PC-9 (cell line): ENCODE measurements at regions not wholly inside any gene's neighbourhood (a gene's known extent, or its start where the extent isn't known, plus 50 kb on each side); places are given as distances from the start of the nearest gene placed in this dataset.

ENCODE experiments used
- BruUV-seq: library from RNA; stranded (reverse); fragments of 400-500 nt; replicated peaks from 2 replicates; lab custom pipeline; 2021; lab: Mats Ljungman, UMichigan
- CTCF ChIA-PET: fragments of 300-600 bp; sonication (Branson Sonifier 250); formaldehyde crosslinking; loops from one replicate; lab custom pipeline; 2022; ENCODE audit warnings: antibody characterized with exemption; lab: Charles Lee
- POLR2A ChIA-PET: fragments of 300-600 bp; sonication (Branson Sonifier 250); formaldehyde crosslinking; loops from one replicate; lab custom pipeline; 2022; ENCODE audit warnings: antibody characterized with exemption; ENCODE audit not compliant: unreplicated experiment; lab: Charles Lee
- DNase-seq, 2 experiments: peaks; one replicate each; pipeline versions ENCODE4 v3.0.0 to v3.0.0-alpha.2; 2015 to 2022; ENCODE audit warnings: mixed read lengths in 1 of 2
- H2AFZ ChIP-seq: fragments of 200-600 bp; sonication (generic); 2 replicates; pipeline ENCODE4 v1.8.1; 2017; ENCODE audit warnings: antibody characterized with exemption
- H3F3A ChIP-seq: fragments of 200-600 bp; sonication (generic); 2 replicates; pipeline ENCODE4 v1.8.1; 2017; ENCODE audit warnings: antibody characterized with exemption, mild to moderate bottlenecking, low read depth; ENCODE audit not compliant: insufficient read depth
- H3K27ac ChIP-seq: fragments of 200-600 bp; sonication (generic); 2 replicates; pipeline ENCODE4 v1.6.1; 2016; ENCODE audit warnings: mixed run types
- H3K27me3 ChIP-seq: fragments of 200-600 bp; sonication (generic); 2 replicates; pipeline ENCODE4 v1.6.1; 2016; ENCODE audit warnings: low read depth, mixed run types; ENCODE audit not compliant: insufficient read depth
- H3K36me3 ChIP-seq: fragments of 200-600 bp; sonication (generic); 2 replicates; pipeline ENCODE4 v1.6.1; 2016; ENCODE audit warnings: low read depth, mixed run types
- H3K4me1 ChIP-seq: fragments of 200-600 bp; sonication (generic); replicated peaks from 2 replicates; pipeline ENCODE4 v1.6.1; 2016; ENCODE audit warnings: mixed run types; ENCODE audit not compliant: insufficient read depth
- H3K4me2 ChIP-seq: fragments of 200-600 bp; sonication (generic); 2 replicates; pipeline ENCODE4 v1.6.1; 2017; ENCODE audit warnings: mixed run types
- H3K4me3 ChIP-seq: fragments of 200-600 bp; sonication (generic); 2 replicates; pipeline ENCODE4 v1.6.1; 2016; ENCODE audit warnings: mixed run types
- H3K79me2 ChIP-seq: fragments of 200-600 bp; sonication (generic); 2 replicates; pipeline ENCODE4 v1.6.1; 2017; ENCODE audit warnings: low read depth, mixed run types
- H3K9me2 ChIP-seq: fragments of 200-600 bp; sonication (generic); 2 replicates; pipeline ENCODE4 v1.8.1; 2017; ENCODE audit warnings: mild to moderate bottlenecking; ENCODE audit not compliant: insufficient read depth
- H3K9me3 ChIP-seq: fragments of 200-600 bp; sonication (generic); 2 replicates; pipeline ENCODE4 v1.8.1; 2016; ENCODE audit warnings: low read depth; ENCODE audit not compliant: insufficient read depth
- H4K20me1 ChIP-seq: fragments of 200-600 bp; sonication (generic); 2 replicates; pipeline ENCODE4 v1.8.1; 2017; ENCODE audit not compliant: insufficient read depth
- EZH2 ChIP-seq: fragments of 200-600 bp; sonication (generic); IDR thresholded peaks from 2 replicates; pipeline ENCODE4 v1.8.0; 2017; ENCODE audit warnings: antibody characterized with exemption, low read depth
- intact Hi-C: fragments of 100-400 bp; cut with micrococcal nuclease; formaldehyde crosslinking; loops from one replicate; pipeline ENCODE4 v1.10.0; 2022; ENCODE audit not compliant: unreplicated experiment
- TF ChIP-seq, protein P1 (sequence below): fragments of 200-600 bp; sonication (generic); conservative IDR thresholded peaks from 2 replicates; pipeline ENCODE4 v1.6.1; 2017; ENCODE audit warnings: mixed run types, antibody characterized with exemption, mild to moderate bottlenecking, moderate library complexity

DNA sequence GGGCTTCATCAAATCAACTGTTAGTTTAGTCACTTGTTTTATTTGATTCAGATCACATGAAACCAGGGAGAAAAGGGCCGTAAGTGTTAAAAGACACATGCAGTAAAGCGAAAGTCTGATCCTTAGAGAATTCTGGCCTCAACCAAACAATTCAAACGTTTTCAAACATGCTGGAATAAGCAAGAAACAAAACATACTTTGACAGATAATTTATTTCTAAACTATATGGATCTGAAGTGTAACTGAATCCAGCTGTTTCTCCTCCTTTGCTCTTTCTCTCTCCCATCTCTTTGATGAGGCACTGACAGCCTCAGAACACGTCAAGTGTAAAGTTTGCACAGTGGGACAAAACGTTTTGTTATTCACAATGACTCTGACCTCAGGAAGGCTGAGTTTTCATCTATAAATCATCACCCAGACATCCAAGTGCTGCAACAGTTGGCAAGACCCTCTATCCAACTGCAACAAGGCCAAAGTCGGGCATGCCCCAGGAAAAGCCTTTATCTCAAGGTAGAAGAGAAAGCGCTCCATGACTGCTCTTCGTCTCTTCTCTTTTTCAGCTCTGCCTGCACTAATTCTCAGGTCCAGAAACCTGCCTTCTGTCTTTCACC is 267.1 kb upstream of the MYOCD start:
- BruUV-seq = no TSS peak
- Histone ChIP-seq H3K27ac (no peak overlapping the region), H4K20me1 (no peaks in the 10 kb centered on the region), H3K27me3 (peaks cover 5% of the 10 kb centered on the region; the same call in 1 of the 2 replicates), H3K4me2 (no peak overlapping the region), H2AFZ (no peak overlapping the region), H3K9me3 (no peaks in the 10 kb centered on the region), H3K4me3 (no peak overlapping the region), H3F3A (no peaks in the 10 kb centered on the region), H3K79me2 (no peaks in the 10 kb centered on the region), H3K36me3 (no peaks in the 10 kb centered on the region), H3K9me2 (no peaks in the 10 kb centered on the region), H3K4me1 (no peaks in the 10 kb centered on the region)
- ChIA-PET CTCF (no interaction called here), POLR2A (no interaction called here)
- TF ChIP-seq EZH2 = no peak
- TF ChIP-seq, protein P1, sequence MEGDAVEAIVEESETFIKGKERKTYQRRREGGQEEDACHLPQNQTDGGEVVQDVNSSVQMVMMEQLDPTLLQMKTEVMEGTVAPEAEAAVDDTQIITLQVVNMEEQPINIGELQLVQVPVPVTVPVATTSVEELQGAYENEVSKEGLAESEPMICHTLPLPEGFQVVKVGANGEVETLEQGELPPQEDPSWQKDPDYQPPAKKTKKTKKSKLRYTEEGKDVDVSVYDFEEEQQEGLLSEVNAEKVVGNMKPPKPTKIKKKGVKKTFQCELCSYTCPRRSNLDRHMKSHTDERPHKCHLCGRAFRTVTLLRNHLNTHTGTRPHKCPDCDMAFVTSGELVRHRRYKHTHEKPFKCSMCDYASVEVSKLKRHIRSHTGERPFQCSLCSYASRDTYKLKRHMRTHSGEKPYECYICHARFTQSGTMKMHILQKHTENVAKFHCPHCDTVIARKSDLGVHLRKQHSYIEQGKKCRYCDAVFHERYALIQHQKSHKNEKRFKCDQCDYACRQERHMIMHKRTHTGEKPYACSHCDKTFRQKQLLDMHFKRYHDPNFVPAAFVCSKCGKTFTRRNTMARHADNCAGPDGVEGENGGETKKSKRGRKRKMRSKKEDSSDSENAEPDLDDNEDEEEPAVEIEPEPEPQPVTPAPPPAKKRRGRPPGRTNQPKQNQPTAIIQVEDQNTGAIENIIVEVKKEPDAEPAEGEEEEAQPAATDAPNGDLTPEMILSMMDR = no peak
- no peak for DNase-seq
- intact Hi-C loops = no loop called here

DNA sequence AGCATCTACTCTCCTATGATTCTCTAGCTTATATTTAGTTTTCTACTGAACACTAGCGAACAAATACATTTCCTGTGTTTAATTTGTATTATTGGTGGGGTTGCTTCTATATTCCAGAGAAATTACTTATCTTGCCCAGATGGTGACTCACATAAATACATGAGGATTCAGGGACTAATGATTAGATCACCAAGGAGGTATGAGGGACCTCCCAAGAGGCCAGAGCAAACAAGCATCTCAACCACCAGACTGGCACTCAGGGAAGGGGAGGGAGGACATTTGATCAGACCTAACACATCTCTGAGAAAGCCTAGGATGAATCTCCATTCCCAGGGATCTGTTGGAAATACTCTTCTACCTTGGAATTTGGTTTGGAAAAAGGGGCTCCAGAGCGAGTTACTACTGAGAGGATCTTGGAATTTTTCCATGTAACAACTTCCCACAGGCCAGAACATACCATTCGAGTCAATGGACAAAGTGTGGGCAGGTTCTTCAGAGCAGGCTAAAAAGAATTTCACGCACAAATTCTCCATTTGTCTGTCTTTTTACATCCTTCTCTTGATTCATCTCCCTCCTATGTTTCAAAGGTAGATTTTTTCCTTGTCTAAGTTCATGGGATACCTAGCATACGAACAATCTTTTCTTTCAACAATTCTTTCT is 262.6 kb upstream of the MYOCD start:
- Histone ChIP-seq H3K4me3 (no peak overlapping the region), H3K4me2 (no peak overlapping the region), H3K79me2 (no peaks in the 10 kb centered on the region), H3F3A (no peaks in the 10 kb centered on the region), H3K27me3 (peaks cover 3% of the 10 kb centered on the region), H3K9me2 (no peaks in the 10 kb centered on the region), H4K20me1 (no peaks in the 10 kb centered on the region), H2AFZ (no peak overlapping the region), H3K36me3 (no peaks in the 10 kb centered on the region), H3K4me1 (no peaks in the 10 kb centered on the region), H3K9me3 (no peaks in the 10 kb centered on the region), H3K27ac (no peak overlapping the region)
- TF ChIP-seq, protein P1 = no peak
- TF ChIP-seq EZH2 = no peak
- no peak for DNase-seq
- CTCF ChIA-PET = no interaction called here
- intact Hi-C loops = no loop called here
- no TSS peak for BruUV-seq
- POLR2A ChIA-PET = no interaction called here

DNA sequence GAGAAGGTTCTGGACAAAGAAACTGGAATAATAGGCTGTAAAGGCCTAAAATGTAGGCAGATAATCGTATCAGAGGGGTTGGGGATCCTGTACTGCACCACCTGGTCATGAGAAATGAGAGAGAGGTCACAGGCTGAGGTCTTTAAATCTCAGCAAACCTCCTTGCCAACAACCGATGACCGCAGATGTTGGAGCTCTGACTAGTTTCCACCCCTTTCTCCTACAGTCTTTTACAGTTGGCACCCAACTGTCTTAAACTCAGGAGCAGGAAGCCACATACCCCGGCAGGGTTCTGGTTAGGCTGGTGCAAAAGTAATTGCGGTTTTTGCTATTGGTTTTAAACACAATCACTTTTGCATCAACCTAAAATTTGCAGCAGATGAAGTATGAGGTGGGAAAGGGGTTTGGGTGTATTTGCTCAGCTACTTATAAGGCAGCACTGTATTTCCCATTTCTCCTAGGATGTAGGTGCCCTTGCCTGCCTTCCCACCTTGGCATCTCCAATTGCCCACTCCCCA is 261.8 kb upstream of the MYOCD start:
- ChIA-PET POLR2A (no interaction called here), CTCF (no interaction called here)
- H3F3A ChIP-seq = no peaks in the 10 kb centered on the region
- no peaks in the 10 kb centered on the region for H3K9me2 ChIP-seq
- H3K36me3 ChIP-seq = no peaks in the 10 kb centered on the region
- TF ChIP-seq EZH2 = no peak
- TF ChIP-seq, protein P1 = no peak
- no peak overlapping the region for H3K27ac ChIP-seq
- H3K4me2 ChIP-seq = no peak overlapping the region
- no peaks in the 10 kb centered on the region for H3K79me2 ChIP-seq
- no peak overlapping the region for H2AFZ ChIP-seq
- BruUV-seq = no TSS peak
- no peak for DNase-seq
- intact Hi-C loops = no loop called here
- H3K27me3 ChIP-seq = no peaks in the 10 kb centered on the region; the same call in 1 of the 2 replicates
- no peaks in the 10 kb centered on the region for H3K4me1 ChIP-seq
- no peaks in the 10 kb centered on the region for H3K9me3 ChIP-seq
- H4K20me1 ChIP-seq = no peaks in the 10 kb centered on the region
- no peak overlapping the region for H3K4me3 ChIP-seq
